ENCODE measurements at regions not wholly inside any gene's neighbourhood (a gene's known extent, or its start where the extent isn't known, plus 50 kb on each side); places are given as distances from the start of the nearest gene placed in this dataset.

- TF ChIP-seq POLR2AphosphoS5 (IDR thresholded peaks at IDR 0.05; ENCODE audit: low read depth) = no peak
- TF ChIP-seq, protein P1, sequence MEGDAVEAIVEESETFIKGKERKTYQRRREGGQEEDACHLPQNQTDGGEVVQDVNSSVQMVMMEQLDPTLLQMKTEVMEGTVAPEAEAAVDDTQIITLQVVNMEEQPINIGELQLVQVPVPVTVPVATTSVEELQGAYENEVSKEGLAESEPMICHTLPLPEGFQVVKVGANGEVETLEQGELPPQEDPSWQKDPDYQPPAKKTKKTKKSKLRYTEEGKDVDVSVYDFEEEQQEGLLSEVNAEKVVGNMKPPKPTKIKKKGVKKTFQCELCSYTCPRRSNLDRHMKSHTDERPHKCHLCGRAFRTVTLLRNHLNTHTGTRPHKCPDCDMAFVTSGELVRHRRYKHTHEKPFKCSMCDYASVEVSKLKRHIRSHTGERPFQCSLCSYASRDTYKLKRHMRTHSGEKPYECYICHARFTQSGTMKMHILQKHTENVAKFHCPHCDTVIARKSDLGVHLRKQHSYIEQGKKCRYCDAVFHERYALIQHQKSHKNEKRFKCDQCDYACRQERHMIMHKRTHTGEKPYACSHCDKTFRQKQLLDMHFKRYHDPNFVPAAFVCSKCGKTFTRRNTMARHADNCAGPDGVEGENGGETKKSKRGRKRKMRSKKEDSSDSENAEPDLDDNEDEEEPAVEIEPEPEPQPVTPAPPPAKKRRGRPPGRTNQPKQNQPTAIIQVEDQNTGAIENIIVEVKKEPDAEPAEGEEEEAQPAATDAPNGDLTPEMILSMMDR (conservative IDR thresholded peaks at IDR 0.05; ENCODE audit: low read depth in 2 of 2) = no peak
- TF ChIP-seq ZNF331 (CRISPR knock-in tag; IDR thresholded peaks at IDR 0.05; ENCODE audit: low read depth) = no peak
- TF ChIP-seq STAT1 (IDR thresholded peaks at IDR 0.05; ENCODE audit: unreplicated experiment) = no peak
Observed at GRCh38 chr20:58059260-58059544, 169.3 kb downstream of the ANKRD60 start.
